ENCODE measurements at regions not wholly inside any gene's neighbourhood (a gene's known extent, or its start where the extent isn't known, plus 50 kb on each side); places are given as distances from the start of the nearest gene placed in this dataset.
"Not testable (repeated sequence)": the region's sequence is repeated elsewhere in the genome, so short reads cannot be mapped to it uniquely, and the experiment has no call there.

DNA sequence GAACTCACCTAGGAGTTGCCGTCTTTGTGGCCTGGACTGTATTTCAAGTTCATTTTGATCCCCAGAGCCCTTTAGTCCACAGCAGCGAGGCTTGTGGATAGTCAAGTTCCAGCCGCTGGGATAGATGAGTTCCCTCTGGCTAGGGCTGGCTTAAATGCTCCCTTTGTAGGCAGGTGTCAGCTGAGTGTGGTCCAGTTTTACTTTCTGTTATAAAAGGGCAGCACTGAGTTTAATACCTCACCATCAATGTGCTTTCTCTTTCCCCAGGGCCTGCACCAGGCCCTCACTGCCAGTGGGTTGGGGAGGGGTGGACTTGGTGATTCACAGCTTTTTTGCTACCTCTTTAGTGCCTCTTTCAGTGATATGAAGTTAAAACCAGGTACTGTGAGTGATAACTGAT lies 188.2 kb downstream of the SLCO4C1 start:
- H3K9ac ChIP-seq (ENCODE audit: low read length in 5 of 5): no peak overlapping the region
- no peak overlapping the region for H3K4me3 ChIP-seq (ENCODE audit: low read depth in 1 of 5, low read length in 5 of 5)
- H3K4me1 ChIP-seq (ENCODE audit: control insufficient read depth in 5 of 5, insufficient read depth in 5 of 5, low read length in 5 of 5): no peaks in the 10 kb centered on the region

DNA sequence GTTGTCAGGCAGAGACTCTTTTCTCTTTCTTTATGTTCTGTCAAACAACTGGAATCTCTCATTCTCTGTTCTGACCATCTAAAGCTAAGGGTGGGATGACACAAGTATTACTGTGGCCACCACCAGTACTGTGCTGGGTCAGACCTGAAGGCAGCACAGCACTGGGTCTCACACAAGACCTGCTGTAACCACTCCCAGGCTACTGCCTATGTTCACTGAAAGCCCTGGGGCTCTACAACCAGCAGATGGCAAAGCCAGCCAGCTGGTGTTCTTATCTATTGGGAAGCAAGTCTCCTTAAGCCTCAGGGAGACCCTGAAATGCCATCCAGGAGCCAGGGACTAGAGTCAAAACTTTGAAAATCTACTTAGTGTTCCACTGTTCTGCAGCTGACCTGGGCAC lies 189.5 kb downstream of the SLCO4C1 start:
- no peak overlapping the region for H3K4me3 ChIP-seq (ENCODE audit: low read depth in 1 of 5, low read length in 5 of 5)
- H3K9me3 ChIP-seq (ENCODE audit: control insufficient read depth in 5 of 5, low read length in 5 of 5): peaks cover 0 to 3% (median 0%) of the 10 kb centered on the region in 5 donors
- H3K27me3 ChIP-seq (ENCODE audit: control insufficient read depth in 5 of 5, insufficient read depth in 4 of 5, low read length in 5 of 5): no peaks in the 10 kb centered on the region
- no peaks in the 10 kb centered on the region for H3K4me1 ChIP-seq (ENCODE audit: control insufficient read depth in 5 of 5, insufficient read depth in 5 of 5, low read length in 5 of 5)
- no peak overlapping the region for H3K9ac ChIP-seq (ENCODE audit: low read length in 5 of 5)
- no peaks in the 10 kb centered on the region for H3K36me3 ChIP-seq (ENCODE audit: control insufficient read depth in 5 of 5, insufficient read depth in 5 of 5, low read length in 5 of 5)
- H3K27ac ChIP-seq (ENCODE audit: low read depth, low read length): no peak overlapping the region

More for the DNA sequence above, 188.2 kb downstream of the SLCO4C1 start:
- H3K9me3 ChIP-seq (ENCODE audit: control insufficient read depth in 5 of 5, low read length in 5 of 5): peaks cover 0 to 3% (median 0%) of the 10 kb centered on the region in 5 donors
- no peaks in the 10 kb centered on the region for H3K36me3 ChIP-seq (ENCODE audit: control insufficient read depth in 5 of 5, insufficient read depth in 5 of 5, low read length in 5 of 5)
- H3K27me3 ChIP-seq (ENCODE audit: control insufficient read depth in 5 of 5, insufficient read depth in 4 of 5, low read length in 5 of 5): no peaks in the 10 kb centered on the region
- H3K27ac ChIP-seq (ENCODE audit: low read depth, low read length): no peak overlapping the region

DNA sequence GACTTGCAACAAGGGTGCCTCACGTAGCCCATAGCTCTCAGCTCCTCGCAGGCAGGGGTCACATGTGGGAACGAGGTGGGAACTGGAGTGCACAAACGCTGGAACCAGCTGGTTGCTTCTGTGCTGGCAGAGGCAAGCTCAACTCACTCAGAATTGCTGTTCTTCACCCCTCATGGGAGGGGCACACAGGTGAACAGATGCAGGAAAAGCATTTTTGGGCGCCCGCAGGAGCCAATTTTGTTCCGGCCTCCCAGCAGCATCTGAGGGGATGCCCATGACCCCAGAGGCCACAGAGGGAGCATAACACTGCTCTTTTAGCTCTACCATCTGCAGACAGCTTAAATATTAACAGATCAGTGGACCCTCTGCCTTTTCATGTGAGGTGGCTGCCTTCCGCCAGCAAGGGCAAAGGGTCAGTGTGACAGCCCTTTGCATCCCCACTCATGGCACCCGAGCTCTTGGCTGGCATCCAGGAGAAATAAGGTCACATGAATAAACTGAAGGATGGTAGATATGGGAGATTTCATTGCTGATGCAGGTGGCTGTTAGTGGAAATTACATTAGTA lies 196.2 kb downstream of the SLCO4C1 start:
- Histone ChIP-seq H3K36me3 (ENCODE audit: control insufficient read depth in 5 of 5, insufficient read depth in 5 of 5, low read length in 5 of 5) (no peaks in the 10 kb centered on the region), H3K4me1 (ENCODE audit: control insufficient read depth in 5 of 5, insufficient read depth in 5 of 5, low read length in 5 of 5) (no peaks in the 10 kb centered on the region), H3K27me3 (ENCODE audit: control insufficient read depth in 5 of 5, insufficient read depth in 4 of 5, low read length in 5 of 5) (no peaks in the 10 kb centered on the region), H3K27ac (ENCODE audit: low read depth, low read length) (no peak overlapping the region), H3K4me3 (ENCODE audit: low read depth in 1 of 5, low read length in 5 of 5) (no peak overlapping the region), H3K9me3 (ENCODE audit: control insufficient read depth in 5 of 5, low read length in 5 of 5) (peaks cover 0 to 6% (median 0%) of the 10 kb centered on the region in 5 donors), H3K9ac (ENCODE audit: low read length in 5 of 5) (no peak overlapping the region)

DNA sequence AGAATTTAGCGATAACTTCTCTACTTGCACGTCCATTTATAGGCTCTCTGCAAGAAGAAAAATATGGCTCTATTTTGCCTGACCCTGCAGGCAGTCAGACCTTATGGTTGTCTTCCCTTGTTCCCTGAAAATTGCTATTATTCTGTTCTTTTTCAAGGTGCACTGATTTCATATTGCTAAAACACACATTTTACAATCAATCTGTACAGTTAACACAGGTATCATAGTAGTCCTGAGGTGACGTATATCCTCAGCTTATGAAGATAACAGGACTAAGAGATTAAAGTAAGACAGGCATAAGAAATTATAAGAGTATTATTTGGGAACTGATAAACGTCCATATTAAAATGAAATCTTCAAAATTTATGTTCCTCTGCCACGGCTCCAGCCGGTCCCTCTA lies 197.0 kb downstream of the SLCO4C1 start:
- H3K36me3 ChIP-seq (ENCODE audit: control insufficient read depth in 5 of 5, insufficient read depth in 5 of 5, low read length in 5 of 5); H3K27me3 ChIP-seq (ENCODE audit: control insufficient read depth in 5 of 5, insufficient read depth in 4 of 5, low read length in 5 of 5); H3K27ac ChIP-seq (ENCODE audit: low read depth, low read length); H3K9ac ChIP-seq (ENCODE audit: low read length in 5 of 5); H3K4me1 ChIP-seq (ENCODE audit: control insufficient read depth in 5 of 5, insufficient read depth in 5 of 5, low read length in 5 of 5); H3K4me3 ChIP-seq (ENCODE audit: low read depth in 1 of 5, low read length in 5 of 5); H3K9me3 ChIP-seq (ENCODE audit: control insufficient read depth in 5 of 5, low read length in 5 of 5): not testable (repeated sequence)

DNA sequence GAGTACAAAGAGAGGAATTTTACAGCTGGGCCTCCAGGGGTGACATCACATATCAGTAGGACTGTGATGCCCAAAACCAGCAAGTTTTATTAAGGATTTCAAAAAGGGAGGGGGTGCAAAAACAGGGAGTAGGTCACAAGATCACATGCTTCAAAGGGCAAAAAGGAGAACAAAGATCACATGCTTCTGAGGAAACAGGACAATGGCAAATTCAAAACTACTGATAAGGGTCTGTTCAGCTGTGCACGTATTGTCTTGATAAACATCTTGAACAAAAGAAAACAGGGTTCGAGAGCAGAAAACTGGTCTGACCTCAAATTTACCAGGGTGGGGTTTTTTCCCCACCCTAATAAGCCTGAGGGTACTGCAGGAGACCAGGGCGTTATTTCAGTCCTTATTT lies 197.5 kb downstream of the SLCO4C1 start:
- H3K4me3 ChIP-seq (ENCODE audit: low read depth in 1 of 5, low read length in 5 of 5); H3K27me3 ChIP-seq (ENCODE audit: control insufficient read depth in 5 of 5, insufficient read depth in 4 of 5, low read length in 5 of 5); H3K9ac ChIP-seq (ENCODE audit: low read length in 5 of 5): not testable (repeated sequence)

DNA sequence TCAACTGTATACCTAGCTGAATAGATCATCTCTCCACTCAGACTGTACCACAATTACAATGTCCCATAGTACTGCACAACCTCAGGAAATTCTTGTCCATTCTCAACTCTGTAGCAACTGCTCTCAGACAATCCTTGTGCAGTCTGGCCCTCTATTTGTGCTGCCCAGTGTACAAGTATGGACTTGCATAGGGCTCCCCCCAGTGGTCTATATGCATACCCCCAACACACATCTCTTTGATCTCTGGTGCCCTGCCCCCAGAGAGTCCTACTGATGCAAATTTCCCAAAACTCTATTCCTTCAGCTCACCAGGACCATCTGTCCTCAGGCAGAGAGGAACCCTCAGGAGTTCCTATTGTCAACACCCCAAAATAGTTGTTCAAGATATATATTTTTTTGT lies 205.3 kb downstream of the SLCO4C1 start:
- no peak overlapping the region for H3K4me3 ChIP-seq (ENCODE audit: low read depth in 1 of 5, low read length in 5 of 5)
- H3K36me3 ChIP-seq (ENCODE audit: control insufficient read depth in 5 of 5, insufficient read depth in 5 of 5, low read length in 5 of 5): no peaks in the 10 kb centered on the region

More for the DNA sequence above, 197.5 kb downstream of the SLCO4C1 start:
- not testable (repeated sequence) for H3K36me3 ChIP-seq (ENCODE audit: control insufficient read depth in 5 of 5, insufficient read depth in 5 of 5, low read length in 5 of 5); H3K9me3 ChIP-seq (ENCODE audit: control insufficient read depth in 5 of 5, low read length in 5 of 5); H3K4me1 ChIP-seq (ENCODE audit: control insufficient read depth in 5 of 5, insufficient read depth in 5 of 5, low read length in 5 of 5); H3K27ac ChIP-seq (ENCODE audit: low read depth, low read length)

DNA sequence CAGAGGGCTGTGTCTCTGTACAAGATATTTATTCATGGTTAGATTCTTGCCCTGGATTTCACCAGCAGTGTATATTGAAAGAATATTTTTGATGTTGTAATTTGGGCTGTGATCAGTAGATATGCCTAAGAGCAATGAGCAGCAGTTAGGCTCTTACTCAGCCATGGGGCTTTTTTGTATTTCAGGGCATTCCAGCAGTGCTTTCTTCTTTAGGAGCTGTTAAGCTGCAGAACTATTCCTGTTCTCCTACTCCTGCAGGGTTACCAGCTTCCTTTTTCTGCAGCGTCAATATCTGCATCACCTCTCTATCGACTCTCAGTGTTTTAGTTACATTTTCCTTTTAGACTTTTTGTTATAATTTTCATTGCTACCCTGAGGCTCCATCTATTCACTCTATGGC lies 206.2 kb downstream of the SLCO4C1 start:
- Histone ChIP-seq H3K27ac (ENCODE audit: low read depth, low read length) (no peak overlapping the region), H3K4me1 (ENCODE audit: control insufficient read depth in 5 of 5, insufficient read depth in 5 of 5, low read length in 5 of 5) (no peaks in the 10 kb centered on the region), H3K4me3 (ENCODE audit: low read depth in 1 of 5, low read length in 5 of 5) (no peak overlapping the region), H3K27me3 (ENCODE audit: control insufficient read depth in 5 of 5, insufficient read depth in 4 of 5, low read length in 5 of 5) (no peaks in the 10 kb centered on the region), H3K9ac (ENCODE audit: low read length in 5 of 5) (no peak overlapping the region), H3K9me3 (ENCODE audit: control insufficient read depth in 5 of 5, low read length in 5 of 5) (no peaks in the 10 kb centered on the region), H3K36me3 (ENCODE audit: control insufficient read depth in 5 of 5, insufficient read depth in 5 of 5, low read length in 5 of 5) (no peaks in the 10 kb centered on the region)

More for the DNA sequence above, 205.3 kb downstream of the SLCO4C1 start:
- no peaks in the 10 kb centered on the region for H3K27me3 ChIP-seq (ENCODE audit: control insufficient read depth in 5 of 5, insufficient read depth in 4 of 5, low read length in 5 of 5)
- H3K9ac ChIP-seq (ENCODE audit: low read length in 5 of 5): no peak overlapping the region
- H3K27ac ChIP-seq (ENCODE audit: low read depth, low read length): no peak overlapping the region
- H3K9me3 ChIP-seq (ENCODE audit: control insufficient read depth in 5 of 5, low read length in 5 of 5): no peaks in the 10 kb centered on the region
- no peaks in the 10 kb centered on the region for H3K4me1 ChIP-seq (ENCODE audit: control insufficient read depth in 5 of 5, insufficient read depth in 5 of 5, low read length in 5 of 5)

DNA sequence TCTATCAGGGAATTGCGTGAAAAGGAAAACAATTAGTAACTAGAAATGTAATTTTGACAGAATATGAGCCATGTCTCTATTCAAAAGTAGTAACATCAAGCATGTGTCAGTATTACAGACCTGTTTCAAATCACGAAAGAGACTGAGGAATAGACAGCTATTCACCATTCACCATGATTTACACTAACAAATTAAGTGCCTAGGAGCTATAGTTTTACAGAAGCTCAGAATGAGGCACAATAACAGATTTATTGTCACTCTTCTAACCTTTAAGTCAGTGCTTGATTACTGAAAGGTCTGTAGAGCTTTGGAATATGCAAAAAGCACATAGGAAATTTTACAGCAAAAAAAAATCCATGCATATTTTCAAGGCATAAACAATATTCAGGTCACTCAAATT lies 208.2 kb downstream of the SLCO4C1 start:
- Histone ChIP-seq H3K4me3 (ENCODE audit: low read depth in 1 of 5, low read length in 5 of 5) (no peak overlapping the region), H3K4me1 (ENCODE audit: control insufficient read depth in 5 of 5, insufficient read depth in 5 of 5, low read length in 5 of 5) (no peaks in the 10 kb centered on the region), H3K9me3 (ENCODE audit: control insufficient read depth in 5 of 5, low read length in 5 of 5) (peaks cover 0 to 8% (median 0%) of the 10 kb centered on the region in 5 donors), H3K36me3 (ENCODE audit: control insufficient read depth in 5 of 5, insufficient read depth in 5 of 5, low read length in 5 of 5) (no peaks in the 10 kb centered on the region), H3K9ac (ENCODE audit: low read length in 5 of 5) (no peak overlapping the region), H3K27ac (ENCODE audit: low read depth, low read length) (no peak overlapping the region), H3K27me3 (ENCODE audit: control insufficient read depth in 5 of 5, insufficient read depth in 4 of 5, low read length in 5 of 5) (no peaks in the 10 kb centered on the region)

DNA sequence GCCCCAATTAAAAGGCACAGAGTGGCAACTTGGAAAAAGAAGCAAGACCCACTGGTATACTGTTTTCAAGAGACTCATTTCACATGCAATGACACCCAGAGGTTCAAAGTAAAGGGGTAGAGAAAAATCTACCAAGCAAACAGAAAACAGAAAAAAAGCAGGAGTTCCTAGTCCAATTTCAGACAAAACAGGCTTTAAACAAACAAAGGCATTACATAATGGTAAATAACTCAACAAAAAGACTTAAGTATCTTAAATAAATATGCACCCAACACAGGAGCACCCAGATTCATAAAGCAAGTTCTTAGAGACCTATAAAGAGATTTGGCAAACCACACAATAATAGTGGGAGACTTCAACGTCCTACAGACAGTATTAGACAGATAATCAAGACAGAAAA lies 215.8 kb downstream of the SLCO4C1 start:
- no peaks in the 10 kb centered on the region for H3K36me3 ChIP-seq (ENCODE audit: control insufficient read depth in 5 of 5, insufficient read depth in 5 of 5, low read length in 5 of 5)
- no peak overlapping the region for H3K9ac ChIP-seq (ENCODE audit: low read length in 5 of 5)
- H3K9me3 ChIP-seq (ENCODE audit: control insufficient read depth in 5 of 5, low read length in 5 of 5): peaks cover 0 to 10% (median 0%) of the 10 kb centered on the region in 5 donors
- no peaks in the 10 kb centered on the region for H3K4me1 ChIP-seq (ENCODE audit: control insufficient read depth in 5 of 5, insufficient read depth in 5 of 5, low read length in 5 of 5)
- no peak overlapping the region for H3K4me3 ChIP-seq (ENCODE audit: low read depth in 1 of 5, low read length in 5 of 5)
- no peak overlapping the region for H3K27ac ChIP-seq (ENCODE audit: low read depth, low read length)
- H3K27me3 ChIP-seq (ENCODE audit: control insufficient read depth in 5 of 5, insufficient read depth in 4 of 5, low read length in 5 of 5): no peaks in the 10 kb centered on the region

DNA sequence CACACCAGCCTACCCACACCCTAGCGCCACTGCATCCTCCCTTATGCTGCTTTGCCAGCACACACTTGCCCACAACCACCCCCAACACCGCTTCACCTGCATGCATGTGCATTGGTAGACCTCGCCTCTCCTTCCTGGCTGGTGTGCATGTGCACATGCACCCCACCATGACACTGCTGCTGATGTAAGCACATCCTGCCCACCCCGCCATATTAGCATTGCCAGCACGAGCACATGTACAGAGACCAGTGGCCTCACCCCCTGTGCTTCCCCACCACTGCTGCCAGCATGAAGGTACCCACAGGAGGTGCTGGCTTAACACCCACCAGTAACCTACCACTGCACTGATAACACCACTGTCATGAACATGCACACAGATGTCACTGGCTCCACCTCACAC lies 218.2 kb downstream of the SLCO4C1 start:
- Histone ChIP-seq H3K27ac (ENCODE audit: low read depth, low read length) (no peak overlapping the region), H3K9me3 (ENCODE audit: control insufficient read depth in 5 of 5, low read length in 5 of 5) (peaks cover 0 to 2% (median 0%) of the 10 kb centered on the region in 5 donors), H3K27me3 (ENCODE audit: control insufficient read depth in 5 of 5, insufficient read depth in 4 of 5, low read length in 5 of 5) (no peaks in the 10 kb centered on the region)

DNA sequence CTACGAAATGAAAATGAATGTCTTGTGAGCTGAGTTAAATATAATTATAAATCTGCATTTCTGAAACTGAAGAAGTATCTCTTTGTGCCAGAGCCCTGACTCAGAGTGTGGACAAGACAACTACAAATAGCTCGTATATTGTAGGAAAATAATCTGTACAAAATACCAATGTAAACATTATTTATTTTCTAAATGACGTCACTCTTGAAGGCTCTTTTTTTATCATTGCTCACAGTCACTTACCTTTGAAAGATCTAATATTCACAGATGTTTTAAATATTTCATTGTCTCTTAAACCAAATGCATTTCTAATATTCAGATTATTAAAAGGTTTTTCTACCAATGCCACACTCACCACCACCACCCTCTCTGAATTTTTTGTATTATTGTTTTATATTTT lies 226.1 kb downstream of the SLCO4C1 start:
- Histone ChIP-seq H3K9ac (ENCODE audit: low read length in 5 of 5) (no peak overlapping the region), H3K27me3 (ENCODE audit: control insufficient read depth in 5 of 5, insufficient read depth in 4 of 5, low read length in 5 of 5) (no peaks in the 10 kb centered on the region), H3K36me3 (ENCODE audit: control insufficient read depth in 5 of 5, insufficient read depth in 5 of 5, low read length in 5 of 5) (no peaks in the 10 kb centered on the region), H3K9me3 (ENCODE audit: control insufficient read depth in 5 of 5, low read length in 5 of 5) (no peaks in the 10 kb centered on the region), H3K4me1 (ENCODE audit: control insufficient read depth in 5 of 5, insufficient read depth in 5 of 5, low read length in 5 of 5) (no peaks in the 10 kb centered on the region), H3K4me3 (ENCODE audit: low read depth in 1 of 5, low read length in 5 of 5) (no peak overlapping the region), H3K27ac (ENCODE audit: low read depth, low read length) (no peak overlapping the region)

More for the DNA sequence above, 218.2 kb downstream of the SLCO4C1 start:
- Histone ChIP-seq H3K4me1 (ENCODE audit: control insufficient read depth in 5 of 5, insufficient read depth in 5 of 5, low read length in 5 of 5) (no peaks in the 10 kb centered on the region), H3K4me3 (ENCODE audit: low read depth in 1 of 5, low read length in 5 of 5) (no peak overlapping the region), H3K36me3 (ENCODE audit: control insufficient read depth in 5 of 5, insufficient read depth in 5 of 5, low read length in 5 of 5) (no peaks in the 10 kb centered on the region), H3K9ac (ENCODE audit: low read length in 5 of 5) (no peak overlapping the region)
